ENCODE measurements at regions not wholly inside any gene's neighbourhood (a gene's known extent, or its start where the extent isn't known, plus 50 kb on each side); places are given as distances from the start of the nearest gene placed in this dataset.

- TF ChIP-seq CTCF (conservative IDR thresholded peaks at IDR 0.05; ENCODE audit: low read depth, low read length) (no peak), EZH2 (IDR thresholded peaks at IDR 0.05; ENCODE audit: low read length, unreplicated experiment) (no peak), EZH2phosphoT487 (IDR thresholded peaks at IDR 0.05; ENCODE audit: borderline replicate concordance, low read length) (no peak)
These were observed 55.9 kb upstream of the ZNF236 start for GRCh38 chr18:76766429-76766828.
